ENCODE measurements at regions not wholly inside any gene's neighbourhood (a gene's known extent, or its start where the extent isn't known, plus 50 kb on each side); places are given as distances from the start of the nearest gene placed in this dataset.

GRCh38 chr5:72013766-72014624 is 93.3 kb upstream of the MAP1B start:
- no peak overlapping the region for H3K27ac ChIP-seq (ENCODE audit: low read depth, low read length, poor library complexity, severe bottlenecking)
- H3F3A ChIP-seq (ENCODE audit: insufficient read depth, low read length) = no peaks in the 10 kb centered on the region
- no peak overlapping the region for H3K4me2 ChIP-seq (ENCODE audit: low read length)
- H3K9me2 ChIP-seq (ENCODE audit: low read depth, low read length) = no peaks in the 10 kb centered on the region
- no peaks in the 10 kb centered on the region for H3K79me2 ChIP-seq (ENCODE audit: insufficient read depth, low read length)
- no peaks in the 10 kb centered on the region for H3K9me3 ChIP-seq (ENCODE audit: low read length)
- TF ChIP-seq EZH2 (IDR thresholded peaks at IDR 0.05; ENCODE audit: borderline replicate concordance, low read length) = no peak
- TF ChIP-seq, protein P1, sequence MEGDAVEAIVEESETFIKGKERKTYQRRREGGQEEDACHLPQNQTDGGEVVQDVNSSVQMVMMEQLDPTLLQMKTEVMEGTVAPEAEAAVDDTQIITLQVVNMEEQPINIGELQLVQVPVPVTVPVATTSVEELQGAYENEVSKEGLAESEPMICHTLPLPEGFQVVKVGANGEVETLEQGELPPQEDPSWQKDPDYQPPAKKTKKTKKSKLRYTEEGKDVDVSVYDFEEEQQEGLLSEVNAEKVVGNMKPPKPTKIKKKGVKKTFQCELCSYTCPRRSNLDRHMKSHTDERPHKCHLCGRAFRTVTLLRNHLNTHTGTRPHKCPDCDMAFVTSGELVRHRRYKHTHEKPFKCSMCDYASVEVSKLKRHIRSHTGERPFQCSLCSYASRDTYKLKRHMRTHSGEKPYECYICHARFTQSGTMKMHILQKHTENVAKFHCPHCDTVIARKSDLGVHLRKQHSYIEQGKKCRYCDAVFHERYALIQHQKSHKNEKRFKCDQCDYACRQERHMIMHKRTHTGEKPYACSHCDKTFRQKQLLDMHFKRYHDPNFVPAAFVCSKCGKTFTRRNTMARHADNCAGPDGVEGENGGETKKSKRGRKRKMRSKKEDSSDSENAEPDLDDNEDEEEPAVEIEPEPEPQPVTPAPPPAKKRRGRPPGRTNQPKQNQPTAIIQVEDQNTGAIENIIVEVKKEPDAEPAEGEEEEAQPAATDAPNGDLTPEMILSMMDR (IDR thresholded peaks at IDR 0.05; ENCODE audit: low read length) = no peak
- 0 out of 2 replicates have a peak, but pooled peaks cover 5% of the 10 kb centered on the region for H3K27me3 ChIP-seq (ENCODE audit: insufficient read depth, low read length)
- peaks cover 6% of the 10 kb centered on the region for H3K4me1 ChIP-seq (ENCODE audit: insufficient read depth, low read length, severe bottlenecking)
- H3K9ac ChIP-seq (ENCODE audit: low read length) = no peak overlapping the region
- H3K4me3 ChIP-seq (ENCODE audit: low read depth, low read length, poor library complexity, severe bottlenecking) = no peak overlapping the region
- no peak overlapping the region for H2AFZ ChIP-seq (ENCODE audit: low read length)
- H4K20me1 ChIP-seq (ENCODE audit: insufficient read depth, low read length) = no peaks in the 10 kb centered on the region
- H3K36me3 ChIP-seq (ENCODE audit: insufficient read depth, low read length) = no peaks in the 10 kb centered on the region

DNA sequence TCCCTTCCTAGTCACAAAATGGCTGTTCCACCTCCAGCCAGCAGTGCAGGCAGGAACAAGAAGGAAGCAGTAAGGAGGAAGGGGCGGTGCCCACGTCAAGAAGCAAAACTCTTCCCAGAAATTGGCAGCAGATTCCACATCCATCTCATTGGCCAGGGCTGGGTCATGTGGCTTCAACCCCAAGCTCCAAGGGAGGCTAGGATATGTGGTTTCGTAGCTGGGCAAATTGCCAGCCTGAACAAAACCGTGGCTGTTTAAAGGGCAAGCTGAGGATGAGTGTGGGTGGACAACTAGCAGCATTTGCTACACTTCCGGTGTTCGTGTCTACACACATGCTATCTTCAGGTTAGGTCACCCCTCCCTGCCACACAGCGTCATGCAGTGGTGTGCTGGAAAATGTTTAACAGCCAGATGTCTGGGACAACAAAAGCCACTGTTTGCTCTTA is 92.1 kb upstream of the MAP1B start:
- Histone ChIP-seq H2AFZ (ENCODE audit: low read length) (no peak overlapping the region), H3K4me3 (ENCODE audit: low read depth, low read length, poor library complexity, severe bottlenecking) (peak overlapping the region; percentile 14), H3K9me2 (ENCODE audit: low read depth, low read length) (no peaks in the 10 kb centered on the region), H3K9ac (ENCODE audit: low read length) (no peak overlapping the region), H3K27me3 (ENCODE audit: insufficient read depth, low read length) (0 out of 2 replicates have a peak, but pooled peaks cover 5% of the 10 kb centered on the region), H3K4me2 (ENCODE audit: low read length) (peak overlapping the region; percentile 34; the same call in 1 of the 2 replicates), H3K4me1 (ENCODE audit: insufficient read depth, low read length, severe bottlenecking) (peaks cover 6% of the 10 kb centered on the region), H3K27ac (ENCODE audit: low read depth, low read length, poor library complexity, severe bottlenecking) (no peak overlapping the region), H3K36me3 (ENCODE audit: insufficient read depth, low read length) (no peaks in the 10 kb centered on the region), H4K20me1 (ENCODE audit: insufficient read depth, low read length) (no peaks in the 10 kb centered on the region), H3F3A (ENCODE audit: insufficient read depth, low read length) (no peaks in the 10 kb centered on the region), H3K79me2 (ENCODE audit: insufficient read depth, low read length) (no peaks in the 10 kb centered on the region), H3K9me3 (ENCODE audit: low read length) (no peaks in the 10 kb centered on the region)
- TF ChIP-seq, protein P1 (IDR thresholded peaks at IDR 0.05; ENCODE audit: low read length) = no peak
- TF ChIP-seq EZH2 (IDR thresholded peaks at IDR 0.05; ENCODE audit: borderline replicate concordance, low read length) = no peak

DNA sequence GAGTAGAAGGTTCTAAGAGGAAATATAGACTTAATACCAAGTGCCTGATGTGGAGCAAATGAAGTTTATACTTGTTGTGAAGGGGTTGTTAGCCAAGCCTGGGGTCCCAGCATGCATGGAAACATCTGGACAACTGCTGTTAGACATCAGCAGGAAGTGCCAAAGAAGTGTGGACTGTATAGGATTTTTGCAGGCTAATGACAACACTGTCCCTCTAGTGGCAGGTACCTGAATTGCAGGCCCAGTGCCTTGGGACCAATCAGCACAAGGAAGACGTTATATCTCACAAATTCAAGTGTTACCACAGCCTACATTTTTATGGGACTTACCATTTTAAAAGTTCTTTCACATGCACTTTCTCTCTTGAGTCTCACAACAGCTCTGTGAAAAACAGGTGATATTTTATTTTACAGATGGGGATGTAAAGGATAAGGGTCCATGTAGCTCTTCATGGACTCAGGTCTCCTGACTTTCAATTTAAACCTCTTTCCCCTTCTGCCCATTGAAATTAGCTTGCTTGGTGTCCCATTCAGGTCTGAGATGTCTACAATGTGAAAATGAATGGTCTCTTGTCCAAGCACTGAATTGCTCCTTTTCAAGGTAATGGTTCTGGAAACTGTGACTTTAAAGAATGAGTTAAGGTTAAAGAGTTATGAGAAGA is 89.0 kb upstream of the MAP1B start:
- TF ChIP-seq, protein P1 (IDR thresholded peaks at IDR 0.05; ENCODE audit: low read length) = peak; percentile 94
- no peak for TF ChIP-seq EZH2 (IDR thresholded peaks at IDR 0.05; ENCODE audit: borderline replicate concordance, low read length)
- H3K4me2 ChIP-seq (ENCODE audit: low read length) = no peak overlapping the region

More for the DNA sequence above, 89.0 kb upstream of the MAP1B start:
- Histone ChIP-seq H3K79me2 (ENCODE audit: insufficient read depth, low read length) (no peaks in the 10 kb centered on the region), H2AFZ (ENCODE audit: low read length) (no peak overlapping the region), H3K27ac (ENCODE audit: low read depth, low read length, poor library complexity, severe bottlenecking) (no peak overlapping the region), H3K4me1 (ENCODE audit: insufficient read depth, low read length, severe bottlenecking) (peaks cover 6% of the 10 kb centered on the region), H3F3A (ENCODE audit: insufficient read depth, low read length) (no peaks in the 10 kb centered on the region), H3K9me2 (ENCODE audit: low read depth, low read length) (no peaks in the 10 kb centered on the region), H3K27me3 (ENCODE audit: insufficient read depth, low read length) (0 out of 2 replicates have a peak, but pooled peaks cover under 1% of the 10 kb centered on the region), H3K36me3 (ENCODE audit: insufficient read depth, low read length) (no peaks in the 10 kb centered on the region), H3K9me3 (ENCODE audit: low read length) (no peaks in the 10 kb centered on the region), H3K9ac (ENCODE audit: low read length) (no peak overlapping the region), H4K20me1 (ENCODE audit: insufficient read depth, low read length) (no peaks in the 10 kb centered on the region), H3K4me3 (ENCODE audit: low read depth, low read length, poor library complexity, severe bottlenecking) (no peak overlapping the region)

Measured in OCI-LY1 (cell line).